Nephron progenitor cell (in vitro differentiated cells): ENCODE measurements at regions not wholly inside any gene's neighbourhood (a gene's known extent, or its start where the extent isn't known, plus 50 kb on each side); places are given as distances from the start of the nearest gene placed in this dataset.
"Not testable (repeated sequence)": the region's sequence is repeated elsewhere in the genome, so short reads cannot be mapped to it uniquely, and the experiment has no call there.

ENCODE experiments used
- DNase-seq: peaks from one replicate; pipeline ENCODE4 v3.0.0; 2021
- H3K27ac Mint-ChIP-seq: 2 replicates; pipeline ENCODE4 v1.8.0; 2021; ENCODE audit warnings: mild to moderate bottlenecking, moderate library complexity, mixed read lengths
- H3K27me3 Mint-ChIP-seq: 2 replicates; pipeline ENCODE4 v1.8.0; 2021; ENCODE audit warnings: mild to moderate bottlenecking, low read depth, mixed read lengths; ENCODE audit not compliant: poor library complexity
- H3K36me3 Mint-ChIP-seq: 2 replicates; pipeline ENCODE4 v1.8.0; 2021; ENCODE audit warnings: low read depth, mixed read lengths
- H3K4me1 Mint-ChIP-seq: 2 replicates; pipeline ENCODE4 v1.8.0; 2021; ENCODE audit warnings: mixed read lengths
- H3K4me3 Mint-ChIP-seq: 2 replicates; pipeline ENCODE4 v1.8.0; 2021; ENCODE audit warnings: mild to moderate bottlenecking, moderate library complexity, mixed read lengths
- H3K9me3 Mint-ChIP-seq: 2 replicates; pipeline ENCODE4 v1.8.0; 2021; ENCODE audit warnings: mild to moderate bottlenecking, moderate library complexity, mixed read lengths
- CTCF ChIP-seq: fragments of 200-600 bp; sonication (generic); IDR thresholded peaks from 2 replicates; pipeline ENCODE4 v1.5.0; 2021; ENCODE audit warnings: antibody characterized with exemption

GRCh38 chr20:19841740-19842139 is 83.7 kb downstream of the RIN2 start:
- TF ChIP-seq CTCF, result no peak
- Mint-ChIP-seq H3K4me3 (no peak overlapping the region), H3K36me3 (peaks cover 74% of the 10 kb centered on the region), H3K27me3 (peaks cover 12% of the 10 kb centered on the region), H3K4me1 (no peaks in the 10 kb centered on the region), H3K27ac (no peak overlapping the region), H3K9me3 (peaks cover 61% of the 10 kb centered on the region)
- DNase-seq, result no peak

GRCh38 chr20:19844850-19845249 is 86.8 kb downstream of the RIN2 start:
- DNase-seq, result not testable (repeated sequence)

GRCh38 chr20:19847383-19847782 is 89.3 kb downstream of the RIN2 start:
- no peak for DNase-seq
- Mint-ChIP-seq H3K27me3 (peaks cover 12% of the 10 kb centered on the region), H3K4me1 (peaks cover 19% of the 10 kb centered on the region), H3K27ac (no peak overlapping the region), H3K36me3 (peaks cover 66% of the 10 kb centered on the region), H3K9me3 (peaks cover 48% of the 10 kb centered on the region), H3K4me3 (no peak overlapping the region)
- TF ChIP-seq CTCF, result no peak

More at GRCh38 chr20:19844850-19845249, 86.8 kb downstream of the RIN2 start:
- Mint-ChIP-seq H3K27me3 (peaks cover 12% of the 10 kb centered on the region), H3K4me1 (peaks cover 13% of the 10 kb centered on the region), H3K36me3 (peaks cover 75% of the 10 kb centered on the region), H3K9me3 (peaks cover 66% of the 10 kb centered on the region)
- not testable (repeated sequence) for H3K27ac Mint-ChIP-seq, H3K4me3 Mint-ChIP-seq

- no peak for TF ChIP-seq CTCF
- peak overlapping the region; percentile 97 for H3K27ac Mint-ChIP-seq
- peaks cover 35% of the 10 kb centered on the region for H3K9me3 Mint-ChIP-seq
- no peak for DNase-seq
- peaks cover 19% of the 10 kb centered on the region for H3K4me1 Mint-ChIP-seq
- H3K4me3 Mint-ChIP-seq, result peak overlapping the region; percentile 9
- peaks cover 8% of the 10 kb centered on the region for H3K27me3 Mint-ChIP-seq
- H3K36me3 Mint-ChIP-seq, result peaks cover 51% of the 10 kb centered on the region
Observed at GRCh38 chr20:19849341-19850197, 91.5 kb downstream of the RIN2 start.

GRCh38 chr20:19850198-19850533 is 92.1 kb downstream of the RIN2 start:
- Mint-ChIP-seq H3K9me3 (peaks cover 34% of the 10 kb centered on the region), H3K4me3 (peak overlapping the region; percentile 9), H3K27ac (peak overlapping the region; percentile 97), H3K4me1 (peaks cover 19% of the 10 kb centered on the region), H3K27me3 (peaks cover 5% of the 10 kb centered on the region), H3K36me3 (peaks cover 49% of the 10 kb centered on the region)
- no peak for TF ChIP-seq CTCF
- peak; percentile 22 for DNase-seq

- Mint-ChIP-seq H3K4me1 (peaks cover 19% of the 10 kb centered on the region), H3K27me3 (peaks cover 2% of the 10 kb centered on the region), H3K9me3 (peaks cover 23% of the 10 kb centered on the region), H3K36me3 (peaks cover 38% of the 10 kb centered on the region), H3K4me3 (no peak overlapping the region), H3K27ac (no peak overlapping the region)
- no peak for DNase-seq
- no peak for TF ChIP-seq CTCF
Observed at GRCh38 chr20:19851861-19852260, 93.8 kb downstream of the RIN2 start.
